ENCODE measurements at regions not wholly inside any gene's neighbourhood (a gene's known extent, or its start where the extent isn't known, plus 50 kb on each side); places are given as distances from the start of the nearest gene placed in this dataset.

DNA sequence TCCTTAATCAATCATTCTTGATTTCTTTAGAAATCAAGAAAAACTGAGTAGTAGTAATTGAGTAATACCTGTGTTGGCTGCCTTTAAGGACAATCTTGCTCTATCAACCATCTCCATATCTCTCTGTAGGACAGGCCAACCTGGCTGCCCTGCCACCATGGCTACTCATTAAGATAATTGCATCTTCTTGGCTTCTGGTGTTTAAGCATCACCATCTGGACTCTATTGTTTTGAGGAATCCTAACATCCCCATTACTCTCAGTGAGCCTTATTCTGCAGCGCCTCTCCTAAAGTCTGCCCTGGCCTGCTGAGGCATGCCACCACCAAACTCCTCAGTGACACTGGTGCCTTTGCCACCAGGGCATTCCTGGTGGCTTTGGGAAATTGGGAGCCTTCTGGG lies 442.6 kb upstream of the ZNF507 start:
- Histone ChIP-seq H3K27me3 (replicated peaks; ENCODE audit: control insufficient read depth, insufficient read depth, low read length) (no peaks in the 10 kb centered on the region), H3K36me3 (ENCODE audit: control insufficient read depth, insufficient read depth, low read length) (no peaks in the 10 kb centered on the region), H3K4me3 (replicated peaks; ENCODE audit: low read depth, low read length) (no peak overlapping the region)
- no peak for DNase-seq (ENCODE audit: extremely low read depth, insufficient read length)
- TF ChIP-seq, protein P1, sequence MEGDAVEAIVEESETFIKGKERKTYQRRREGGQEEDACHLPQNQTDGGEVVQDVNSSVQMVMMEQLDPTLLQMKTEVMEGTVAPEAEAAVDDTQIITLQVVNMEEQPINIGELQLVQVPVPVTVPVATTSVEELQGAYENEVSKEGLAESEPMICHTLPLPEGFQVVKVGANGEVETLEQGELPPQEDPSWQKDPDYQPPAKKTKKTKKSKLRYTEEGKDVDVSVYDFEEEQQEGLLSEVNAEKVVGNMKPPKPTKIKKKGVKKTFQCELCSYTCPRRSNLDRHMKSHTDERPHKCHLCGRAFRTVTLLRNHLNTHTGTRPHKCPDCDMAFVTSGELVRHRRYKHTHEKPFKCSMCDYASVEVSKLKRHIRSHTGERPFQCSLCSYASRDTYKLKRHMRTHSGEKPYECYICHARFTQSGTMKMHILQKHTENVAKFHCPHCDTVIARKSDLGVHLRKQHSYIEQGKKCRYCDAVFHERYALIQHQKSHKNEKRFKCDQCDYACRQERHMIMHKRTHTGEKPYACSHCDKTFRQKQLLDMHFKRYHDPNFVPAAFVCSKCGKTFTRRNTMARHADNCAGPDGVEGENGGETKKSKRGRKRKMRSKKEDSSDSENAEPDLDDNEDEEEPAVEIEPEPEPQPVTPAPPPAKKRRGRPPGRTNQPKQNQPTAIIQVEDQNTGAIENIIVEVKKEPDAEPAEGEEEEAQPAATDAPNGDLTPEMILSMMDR (IDR thresholded peaks at IDR 0.05; ENCODE audit: insufficient read depth, low read length, poor library complexity, severe bottlenecking): no peak

DNA sequence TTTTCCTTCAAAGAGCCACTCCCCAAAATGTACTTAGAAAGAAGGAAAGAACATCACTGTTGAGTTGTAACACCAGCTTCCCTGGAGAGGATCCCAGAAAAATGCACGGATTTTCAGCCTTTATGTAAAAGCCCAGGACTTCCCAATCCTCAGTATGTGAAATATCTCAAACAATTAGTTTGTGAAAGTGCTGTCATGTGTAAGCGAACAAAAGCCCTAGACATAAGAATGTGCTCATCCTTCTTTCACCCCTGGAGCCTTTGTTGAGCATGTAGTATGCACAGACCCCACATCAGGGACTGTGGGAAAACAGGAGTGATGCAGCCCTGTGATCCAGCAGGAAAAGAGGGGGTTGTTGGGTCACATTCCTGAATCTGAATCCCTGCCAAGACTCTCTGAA lies 441.4 kb upstream of the ZNF507 start:
- TF ChIP-seq, protein P1 (IDR thresholded peaks at IDR 0.05; ENCODE audit: insufficient read depth, low read length, poor library complexity, severe bottlenecking): no peak
- DNase-seq (ENCODE audit: extremely low read depth, insufficient read length): no peak
- H3K27me3 ChIP-seq (replicated peaks; ENCODE audit: control insufficient read depth, insufficient read depth, low read length): no peaks in the 10 kb centered on the region

DNA sequence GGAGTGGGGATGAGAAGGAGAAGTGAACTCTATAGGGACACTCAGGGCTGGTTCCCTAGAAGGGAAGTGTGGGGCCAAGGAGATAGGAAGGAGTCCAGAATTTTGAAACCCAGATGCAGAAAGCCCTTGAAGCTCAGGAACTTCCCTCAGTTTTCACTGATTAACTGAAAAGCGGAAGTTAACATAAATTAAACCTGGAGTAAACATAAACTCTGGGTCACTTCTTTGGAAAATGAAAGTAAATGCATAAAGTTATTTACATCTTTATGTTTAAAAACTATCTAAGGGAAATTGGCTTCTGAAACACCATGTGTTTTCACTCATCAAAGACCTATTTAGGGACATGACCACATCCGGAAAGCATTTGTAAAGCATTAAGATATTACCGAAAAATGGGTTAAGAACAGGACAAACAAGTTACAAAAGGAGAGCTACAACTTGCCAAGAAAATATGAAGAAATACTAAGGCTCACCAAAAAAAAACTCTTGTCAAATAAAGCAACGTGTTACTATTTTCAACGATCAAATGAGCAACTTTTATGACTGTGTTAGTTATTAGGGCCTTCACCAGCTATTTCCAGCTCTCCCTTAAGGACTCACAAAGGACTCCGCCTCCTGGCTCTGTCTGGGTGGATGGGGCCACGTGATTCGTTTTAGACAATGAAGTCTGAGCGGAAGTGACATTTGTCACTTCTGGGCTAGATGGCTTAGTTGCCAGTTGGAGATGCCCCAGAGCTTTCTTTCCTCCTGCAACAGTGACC lies 439.1 kb upstream of the ZNF507 start:
- H3K36me3 ChIP-seq (ENCODE audit: control insufficient read depth, insufficient read depth, low read length): no peaks in the 10 kb centered on the region
- no peaks in the 10 kb centered on the region for H3K27me3 ChIP-seq (replicated peaks; ENCODE audit: control insufficient read depth, insufficient read depth, low read length)
- no peak overlapping the region for H3K4me3 ChIP-seq (replicated peaks; ENCODE audit: low read depth, low read length)
- TF ChIP-seq, protein P1 (IDR thresholded peaks at IDR 0.05; ENCODE audit: insufficient read depth, low read length, poor library complexity, severe bottlenecking): no peak
- DNase-seq (ENCODE audit: extremely low read depth, insufficient read length): no peak

More for the DNA sequence above, 441.4 kb upstream of the ZNF507 start:
- Histone ChIP-seq H3K4me3 (replicated peaks; ENCODE audit: low read depth, low read length) (no peak overlapping the region), H3K36me3 (ENCODE audit: control insufficient read depth, insufficient read depth, low read length) (no peaks in the 10 kb centered on the region)

GRCh38 chr19:31907661-31908060 lies 437.7 kb upstream of the ZNF507 start:
- Histone ChIP-seq H3K36me3 (ENCODE audit: control insufficient read depth, insufficient read depth, low read length) (no peaks in the 10 kb centered on the region), H3K4me3 (replicated peaks; ENCODE audit: low read depth, low read length) (no peak overlapping the region), H3K27me3 (replicated peaks; ENCODE audit: control insufficient read depth, insufficient read depth, low read length) (no peaks in the 10 kb centered on the region)
- no peak for DNase-seq (ENCODE audit: extremely low read depth, insufficient read length)
- TF ChIP-seq, protein P1 (IDR thresholded peaks at IDR 0.05; ENCODE audit: insufficient read depth, low read length, poor library complexity, severe bottlenecking): no peak

DNA sequence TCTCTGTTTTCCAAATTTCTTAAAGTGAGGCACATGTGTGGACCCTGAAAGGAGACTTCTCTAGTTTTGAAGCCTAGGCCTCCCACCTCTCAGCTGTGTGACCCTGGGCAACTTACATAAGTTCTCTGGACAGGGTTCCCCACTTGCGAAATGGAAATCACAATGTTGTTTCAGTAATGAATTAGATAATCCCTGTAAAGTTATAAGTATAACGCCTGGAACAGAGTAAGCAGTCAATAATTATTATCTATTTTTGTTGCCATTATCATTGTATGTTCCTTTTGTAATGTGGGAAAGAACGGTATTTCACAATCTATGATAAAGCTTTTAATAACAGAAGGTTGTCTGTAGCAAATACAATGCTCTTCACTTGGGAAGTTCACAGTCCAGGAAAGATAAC lies 437.3 kb upstream of the ZNF507 start:
- DNase-seq (ENCODE audit: extremely low read depth, insufficient read length): no peak
- Histone ChIP-seq H3K36me3 (ENCODE audit: control insufficient read depth, insufficient read depth, low read length) (no peaks in the 10 kb centered on the region), H3K4me3 (replicated peaks; ENCODE audit: low read depth, low read length) (no peak overlapping the region), H3K27me3 (replicated peaks; ENCODE audit: control insufficient read depth, insufficient read depth, low read length) (no peaks in the 10 kb centered on the region)
- TF ChIP-seq, protein P1 (IDR thresholded peaks at IDR 0.05; ENCODE audit: insufficient read depth, low read length, poor library complexity, severe bottlenecking): no peak
